ENCODE measurements at regions not wholly inside any gene's neighbourhood (a gene's known extent, or its start where the extent isn't known, plus 50 kb on each side); places are given as distances from the start of the nearest gene placed in this dataset.
A peak's percentile ranks its signal among the peaks of the same experiment; 100 is the strongest.

GRCh38 chr2:156864325-156864724 is 393.2 kb upstream of the GALNT5 start:
- FAIRE-seq = no peak

GRCh38 chr2:156864753-156865152 is 392.8 kb upstream of the GALNT5 start:
- FAIRE-seq = no peak

- FAIRE-seq = no peak
These were observed 390.3 kb upstream of the GALNT5 start for GRCh38 chr2:156867201-156867600.

GRCh38 chr2:156874707-156875106 is 382.8 kb upstream of the GALNT5 start:
- no peak for FAIRE-seq

GRCh38 chr2:156883804-156884203 is 373.7 kb upstream of the GALNT5 start:
- FAIRE-seq = no peak

- FAIRE-seq = no peak
These were observed 373.3 kb upstream of the GALNT5 start for GRCh38 chr2:156884216-156884615.

- no peak for FAIRE-seq
These were observed 366.9 kb upstream of the GALNT5 start for GRCh38 chr2:156890529-156891148.

- no peak for FAIRE-seq
These were observed 365.9 kb upstream of the GALNT5 start for GRCh38 chr2:156891609-156892008.

GRCh38 chr2:156892467-156893281 is 364.8 kb upstream of the GALNT5 start:
- FAIRE-seq = peak; percentile 83

GRCh38 chr2:156896294-156896693 is 361.2 kb upstream of the GALNT5 start:
- FAIRE-seq = no peak

GRCh38 chr2:156897548-156897947 is 360.0 kb upstream of the GALNT5 start:
- FAIRE-seq = no peak

GRCh38 chr2:156901373-156902031 is 356.0 kb upstream of the GALNT5 start:
- no peak for FAIRE-seq

- FAIRE-seq = no peak
These were observed 354.2 kb upstream of the GALNT5 start for GRCh38 chr2:156903335-156903734.

GRCh38 chr2:156907806-156908205 is 349.7 kb upstream of the GALNT5 start:
- no peak for FAIRE-seq

- FAIRE-seq = no peak
These were observed 348.7 kb upstream of the GALNT5 start for GRCh38 chr2:156908825-156909224.

GRCh38 chr2:156909983-156910382 is 347.5 kb upstream of the GALNT5 start:
- no peak for FAIRE-seq

- peak; percentile 9 for FAIRE-seq
These were observed 342.2 kb upstream of the GALNT5 start for GRCh38 chr2:156915332-156915731.

GRCh38 chr2:156918410-156918809 is 339.1 kb upstream of the GALNT5 start:
- no peak for FAIRE-seq

- FAIRE-seq = no peak
These were observed 327.1 kb upstream of the GALNT5 start for GRCh38 chr2:156930423-156930822.

- no peak for FAIRE-seq
These were observed 323.8 kb upstream of the GALNT5 start for GRCh38 chr2:156933645-156934225.

GRCh38 chr2:156935616-156936015 is 321.9 kb upstream of the GALNT5 start:
- FAIRE-seq = no peak

GRCh38 chr2:156937430-156937829 is 320.1 kb upstream of the GALNT5 start:
- FAIRE-seq = no peak

- no peak for FAIRE-seq
These were observed 312.6 kb upstream of the GALNT5 start for GRCh38 chr2:156944871-156945270.

- FAIRE-seq = no peak
These were observed 310.2 kb upstream of the GALNT5 start for GRCh38 chr2:156947261-156947660.

All from A204.1 (cell line).